ENCODE measurements at regions not wholly inside any gene's neighbourhood (a gene's known extent, or its start where the extent isn't known, plus 50 kb on each side); places are given as distances from the start of the nearest gene placed in this dataset.
"Not testable (repeated sequence)": the region's sequence is repeated elsewhere in the genome, so short reads cannot be mapped to it uniquely, and the experiment has no call there.

- no peak for TF ChIP-seq POLR2A (IDR thresholded peaks at IDR 0.05)
- no peak for TF ChIP-seq CTCF (IDR thresholded peaks at IDR 0.05)
- H3K4me3 ChIP-seq (ENCODE audit: low read depth, poor library complexity, severe bottlenecking), result no peak overlapping the region
- intact Hi-C loops (cut with DNase I; ENCODE audit: low total_unique reads), result no loop called here
Observed at GRCh38 chr6:22367346-22367745, 70.5 kb upstream of the PRL start.

GRCh38 chr6:22368794-22369193, 72.0 kb upstream of the PRL start:
- TF ChIP-seq POLR2A (IDR thresholded peaks at IDR 0.05) (no peak), CTCF (IDR thresholded peaks at IDR 0.05) (no peak)
- no peak overlapping the region for H3K4me3 ChIP-seq (ENCODE audit: low read depth, poor library complexity, severe bottlenecking)
- WGBS, 2 donors, result 32 to 38% methylated on average over 1 of the region's 1 CpG
- intact Hi-C loops (cut with DNase I; ENCODE audit: low total_unique reads), result no loop called here
- no peak for DNase-seq (ENCODE audit: low spot score in 2 of 2)

More at GRCh38 chr6:22367346-22367745, 70.5 kb upstream of the PRL start:
- no peak for DNase-seq (ENCODE audit: low spot score in 2 of 2)
- 65 to 73% methylated on average over 1 of the region's 1 CpG for WGBS, 2 donors

GRCh38 chr6:22372922-22373321, 76.1 kb upstream of the PRL start:
- DNase-seq (ENCODE audit: low spot score in 2 of 2), result no peak
- WGBS, 2 donors, result 92 to 95% methylated on average over 2 of the region's 2 CpGs
- TF ChIP-seq POLR2A (IDR thresholded peaks at IDR 0.05) (no peak), CTCF (IDR thresholded peaks at IDR 0.05) (no peak)
- no peak overlapping the region for H3K4me3 ChIP-seq (ENCODE audit: low read depth, poor library complexity, severe bottlenecking)
- intact Hi-C loops (cut with DNase I; ENCODE audit: low total_unique reads), result no loop called here

- H3K4me3 ChIP-seq (ENCODE audit: low read depth, poor library complexity, severe bottlenecking); intact Hi-C loops (cut with DNase I; ENCODE audit: low total_unique reads); DNase-seq (ENCODE audit: low spot score in 2 of 2): not testable (repeated sequence)
- WGBS, 2 donors, result 91 to 94% methylated on average over 2 of the region's 2 CpGs
Observed at GRCh38 chr6:22374950-22375349, 78.1 kb upstream of the PRL start.

- intact Hi-C loops (cut with DNase I; ENCODE audit: low total_unique reads); DNase-seq (ENCODE audit: low spot score in 2 of 2); H3K4me3 ChIP-seq (ENCODE audit: low read depth, poor library complexity, severe bottlenecking): not testable (repeated sequence)
Observed at GRCh38 chr6:22376293-22376692, 79.5 kb upstream of the PRL start.

- intact Hi-C loops (cut with DNase I; ENCODE audit: low total_unique reads), result not testable (repeated sequence)
- WGBS, 2 donors, result 88 to 95% methylated on average over 1 of the region's 1 CpG
Observed at GRCh38 chr6:22378536-22378935, 81.7 kb upstream of the PRL start.

GRCh38 chr6:22380236-22380635, 83.4 kb upstream of the PRL start:
- H3K4me3 ChIP-seq (ENCODE audit: low read depth, poor library complexity, severe bottlenecking), result no peak overlapping the region
- TF ChIP-seq CTCF (IDR thresholded peaks at IDR 0.05) (no peak), POLR2A (IDR thresholded peaks at IDR 0.05) (no peak)
- no peak for DNase-seq (ENCODE audit: low spot score in 2 of 2)
- WGBS, 2 donors, result 83 to 95% methylated on average over 3 of the region's 3 CpGs
- intact Hi-C loops (cut with DNase I; ENCODE audit: low total_unique reads), result no loop called here

More at GRCh38 chr6:22378536-22378935, 81.7 kb upstream of the PRL start:
- H3K4me3 ChIP-seq (ENCODE audit: low read depth, poor library complexity, severe bottlenecking); DNase-seq (ENCODE audit: low spot score in 2 of 2): not testable (repeated sequence)
